Activated T-helper 9 cell treated with anti-CD3 and anti-CD28 coated beads, Interleukin-2, amount 50 U/mL, for 16 hours (primary cell): ENCODE measurements at regions not wholly inside any gene's neighbourhood (a gene's known extent, or its start where the extent isn't known, plus 50 kb on each side); places are given as distances from the start of the nearest gene placed in this dataset.

Source experiments
- DNase-seq: peaks from one replicate; pipeline ENCODE4 v3.0.0-alpha.2; 2020; ENCODE audit warnings: low read depth

DNA sequence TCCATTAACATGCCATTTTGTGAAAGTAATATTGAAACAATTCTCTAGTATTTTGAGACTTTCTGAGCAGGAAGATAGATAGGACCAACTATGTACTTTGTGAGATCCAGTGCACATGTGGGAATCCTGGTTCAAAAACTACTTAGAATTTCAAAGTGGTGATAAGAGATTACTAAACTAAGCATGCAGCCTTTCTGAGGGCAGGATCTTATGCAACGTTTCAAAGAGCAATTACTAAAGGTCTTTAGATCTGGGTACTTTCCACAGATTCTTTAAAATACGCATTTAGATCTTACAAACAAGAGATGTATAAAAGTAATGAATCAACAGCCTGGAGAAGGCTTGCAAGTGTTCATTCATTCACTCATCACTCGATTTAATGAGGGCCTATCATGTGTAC, 124.4 kb upstream of the TRIB2 start:
- no peak for DNase-seq

DNA sequence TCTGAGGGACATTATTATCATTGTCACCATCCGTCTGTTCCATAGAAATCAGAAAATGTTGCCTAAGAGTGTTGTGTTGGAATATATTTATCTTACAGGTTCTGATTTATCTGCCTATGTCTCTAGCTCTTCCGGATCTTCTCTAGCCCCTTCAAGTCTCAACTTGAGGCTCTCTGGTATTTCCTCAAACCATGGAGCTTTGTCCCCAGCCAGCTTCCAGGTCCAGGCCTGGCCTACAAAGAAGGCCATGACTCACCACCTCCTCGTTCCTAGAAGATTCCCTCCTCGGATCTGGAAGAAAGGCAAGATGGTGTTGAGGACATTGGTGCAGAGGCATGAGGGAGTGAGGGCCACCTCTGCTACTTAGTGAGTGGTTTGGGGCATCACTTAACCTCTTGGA, 122.1 kb upstream of the TRIB2 start:
- DNase-seq = no peak

DNA sequence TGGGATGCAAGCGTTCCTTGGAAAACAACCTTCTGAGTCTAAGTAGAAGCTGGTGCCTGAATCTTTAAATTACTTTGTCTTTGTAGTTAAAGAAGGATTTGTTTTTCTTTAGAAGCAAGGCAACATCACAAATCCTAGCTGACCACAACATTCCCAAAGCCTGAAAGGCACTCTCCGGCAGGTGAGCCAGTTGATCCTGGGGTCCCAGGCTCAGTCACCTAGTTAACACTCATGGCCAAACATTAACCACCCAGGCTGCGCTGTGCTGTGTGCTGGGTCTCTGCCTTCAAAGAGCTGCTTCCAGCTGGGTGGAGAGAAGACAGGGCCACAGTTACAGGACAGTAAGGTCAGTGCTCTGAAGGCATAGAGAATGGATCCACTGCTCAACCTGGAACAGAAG, 120.0 kb upstream of the TRIB2 start:
- DNase-seq = no peak

- no peak for DNase-seq
Measured at GRCh38 chr2:12597610-12598009, 119.1 kb upstream of the TRIB2 start.

DNA sequence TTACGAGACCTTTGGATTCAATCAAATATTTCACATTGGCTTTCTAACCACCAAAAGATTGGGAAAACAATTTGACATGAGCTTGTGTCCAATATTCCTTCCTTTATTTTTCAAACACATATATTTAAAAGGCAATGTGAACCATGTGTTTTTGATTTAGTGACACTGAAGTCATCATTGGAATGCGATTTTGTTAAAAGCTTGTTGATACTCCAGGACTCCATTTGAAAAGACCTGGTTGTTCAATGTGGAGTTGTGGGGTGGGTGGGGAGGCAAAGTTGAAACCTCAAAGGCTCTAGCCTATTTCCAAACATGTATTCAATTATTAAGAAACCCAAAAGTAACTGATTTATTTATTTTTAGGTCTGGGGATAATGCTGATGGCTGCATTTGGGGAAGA, 114.1 kb upstream of the TRIB2 start:
- DNase-seq = no peak

DNA sequence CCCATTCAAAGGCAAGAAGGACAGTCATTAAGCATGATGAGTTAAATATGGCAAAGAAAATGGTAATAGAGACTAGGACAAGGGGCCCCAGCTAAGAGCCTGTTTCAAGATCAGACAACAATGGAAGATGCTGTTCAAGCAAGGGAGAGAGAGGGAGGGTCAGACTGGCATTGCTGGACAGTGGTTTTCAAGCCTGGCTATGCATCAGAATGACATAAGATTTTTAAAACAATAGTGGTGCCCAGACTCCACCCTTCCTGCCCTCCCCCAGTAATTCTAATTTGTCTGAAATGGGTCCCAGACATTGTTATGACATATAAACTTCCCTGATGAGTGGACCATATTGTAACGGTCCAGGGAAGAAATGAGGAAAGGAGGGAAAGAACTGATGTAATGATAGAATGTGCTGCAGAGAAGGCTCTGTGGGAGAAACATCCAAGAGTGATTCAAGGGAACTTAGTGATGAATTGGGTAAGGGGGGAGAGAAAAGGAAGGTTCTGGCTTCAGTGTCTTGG, 112.9 kb upstream of the TRIB2 start:
- DNase-seq = no peak

- no peak for DNase-seq
Measured at GRCh38 chr2:12604341-12604740, 112.4 kb upstream of the TRIB2 start.

GRCh38 chr2:12605366-12605765, 111.4 kb upstream of the TRIB2 start:
- DNase-seq = no peak

- DNase-seq = no peak
Measured at GRCh38 chr2:12605936-12606335, 110.8 kb upstream of the TRIB2 start.

DNA sequence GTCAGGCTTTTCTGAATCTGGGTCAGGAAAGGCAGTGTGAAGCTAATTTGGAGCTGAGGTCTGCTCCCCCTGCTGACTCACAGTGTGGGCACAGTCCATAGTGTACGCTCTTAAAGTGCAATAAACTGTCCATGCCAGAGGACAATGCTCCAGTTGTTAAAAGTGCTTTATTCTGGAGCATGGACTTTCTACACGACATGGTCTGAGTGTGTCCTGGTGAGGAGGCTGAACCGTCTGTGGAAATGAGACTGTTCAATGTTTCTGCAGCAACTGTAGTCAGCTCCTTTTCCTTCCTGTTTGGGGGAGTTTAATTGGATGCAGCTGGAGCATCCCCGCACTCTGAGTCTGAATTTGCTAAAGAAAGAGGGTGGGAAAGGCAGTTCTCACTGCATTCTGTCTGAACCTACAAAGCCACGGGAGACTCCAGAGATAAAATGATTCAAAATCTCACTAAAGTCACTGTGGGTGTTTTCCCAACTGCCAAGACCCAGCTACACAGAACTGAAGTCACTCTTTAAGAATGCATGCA, 110.2 kb upstream of the TRIB2 start:
- no peak for DNase-seq

GRCh38 chr2:12607971-12608370, 108.8 kb upstream of the TRIB2 start:
- no peak for DNase-seq

DNA sequence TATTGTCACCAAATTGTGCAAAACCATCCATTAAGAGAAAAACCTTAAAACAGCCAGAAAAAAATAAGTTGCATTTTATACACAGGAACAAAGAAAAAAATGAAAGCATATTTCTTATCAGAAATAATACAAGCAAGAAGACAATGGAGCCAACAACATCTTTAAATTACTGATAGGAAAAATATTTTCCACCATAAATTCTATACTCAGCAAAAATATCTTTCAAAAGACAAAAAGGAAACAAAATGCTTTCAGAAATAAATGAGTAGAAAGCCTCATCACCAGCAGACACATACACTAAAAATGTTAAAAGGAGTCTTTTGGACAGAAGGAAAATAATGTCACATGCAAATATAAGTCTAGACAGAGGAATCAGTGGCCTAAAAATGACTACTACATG, 106.4 kb upstream of the TRIB2 start:
- DNase-seq = no peak

- DNase-seq = no peak
Measured at GRCh38 chr2:12612168-12612567, 104.6 kb upstream of the TRIB2 start.

GRCh38 chr2:12612671-12613070, 104.1 kb upstream of the TRIB2 start:
- no peak for DNase-seq

DNA sequence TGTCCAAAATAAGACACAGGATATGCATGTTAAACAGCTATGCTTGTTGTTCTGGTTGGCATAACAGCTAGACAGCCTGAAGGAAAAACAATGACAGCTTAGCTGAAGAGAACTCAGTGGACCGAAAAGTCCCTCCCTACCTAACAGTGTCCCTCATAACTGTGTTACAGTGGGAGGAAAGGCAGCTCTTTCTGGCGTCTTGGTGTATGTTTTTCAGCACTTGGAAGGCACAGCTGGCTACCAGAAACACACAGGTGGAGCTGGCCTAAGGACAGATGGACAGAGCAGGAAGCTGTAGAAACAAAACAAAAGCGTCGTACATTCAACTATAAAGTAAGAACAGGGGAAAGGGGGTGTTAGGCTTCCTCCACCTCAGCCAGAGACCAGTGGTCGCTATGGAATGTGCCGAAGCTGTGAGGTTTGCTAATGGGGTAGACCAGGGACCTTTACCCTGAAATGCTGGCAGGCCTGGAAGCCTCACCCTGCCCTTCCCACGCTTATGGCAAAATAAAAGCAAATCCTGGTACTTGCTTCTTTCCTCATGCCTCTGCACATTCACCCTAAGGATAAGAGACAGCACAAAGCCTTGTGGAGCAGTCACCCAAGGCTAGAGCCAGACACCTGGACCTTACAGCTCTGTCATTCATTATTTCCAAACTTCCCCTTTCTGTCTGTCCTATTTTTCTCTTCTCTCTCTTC, 103.5 kb upstream of the TRIB2 start:
- DNase-seq = no peak

- DNase-seq = no peak
Measured at GRCh38 chr2:12615509-12615908, 101.2 kb upstream of the TRIB2 start.

DNA sequence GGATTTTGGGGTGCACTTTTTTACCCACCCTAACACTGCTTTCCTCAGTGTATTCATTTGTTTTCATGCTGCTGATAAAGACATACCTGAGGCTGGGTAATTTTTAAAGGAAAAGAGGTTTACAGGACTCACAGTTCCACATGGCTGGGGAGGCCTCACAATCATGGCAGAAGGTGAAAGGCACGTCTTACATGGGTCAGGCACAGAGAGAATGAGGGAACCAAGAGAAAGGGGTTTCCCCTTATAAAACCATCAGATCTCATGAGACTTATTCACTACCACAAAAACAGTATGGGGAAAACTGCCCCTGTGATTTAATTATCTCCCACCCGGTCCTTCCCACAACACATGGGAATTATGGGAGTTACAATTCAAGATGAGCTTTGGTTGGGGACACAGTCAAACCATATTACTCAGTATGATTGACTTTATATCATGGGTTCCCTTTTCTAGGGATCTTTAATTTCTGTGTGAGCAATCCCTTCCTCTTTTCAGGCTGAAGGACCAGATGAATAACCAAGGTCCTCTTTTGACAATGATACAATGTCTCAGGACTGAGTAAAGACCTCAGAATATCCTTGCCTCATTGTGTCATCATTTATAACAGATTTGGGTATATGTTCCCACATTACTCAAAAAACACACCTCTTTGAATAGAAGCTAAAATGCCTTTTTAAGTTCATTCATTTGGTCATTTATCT, 100.1 kb upstream of the TRIB2 start:
- no peak for DNase-seq

DNA sequence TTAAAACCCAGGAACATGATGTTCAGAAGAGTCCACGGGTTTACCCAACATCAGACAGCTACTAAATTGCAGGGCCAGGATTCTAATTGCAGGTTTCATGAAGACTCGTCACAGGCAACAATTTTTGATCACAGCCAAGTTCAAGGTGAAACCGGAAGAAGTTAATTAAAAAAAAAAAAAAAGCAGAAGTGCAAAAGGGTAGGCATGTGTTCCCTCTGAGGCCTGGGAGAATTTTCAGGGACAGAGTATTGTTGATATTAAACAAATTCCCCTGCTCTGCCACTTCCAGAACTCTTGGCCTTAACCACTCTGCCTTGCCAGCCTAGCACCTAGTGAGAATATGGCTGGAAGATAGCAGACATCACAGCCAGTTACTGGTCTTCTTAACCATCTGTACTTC, 99.4 kb upstream of the TRIB2 start:
- DNase-seq = no peak

DNA sequence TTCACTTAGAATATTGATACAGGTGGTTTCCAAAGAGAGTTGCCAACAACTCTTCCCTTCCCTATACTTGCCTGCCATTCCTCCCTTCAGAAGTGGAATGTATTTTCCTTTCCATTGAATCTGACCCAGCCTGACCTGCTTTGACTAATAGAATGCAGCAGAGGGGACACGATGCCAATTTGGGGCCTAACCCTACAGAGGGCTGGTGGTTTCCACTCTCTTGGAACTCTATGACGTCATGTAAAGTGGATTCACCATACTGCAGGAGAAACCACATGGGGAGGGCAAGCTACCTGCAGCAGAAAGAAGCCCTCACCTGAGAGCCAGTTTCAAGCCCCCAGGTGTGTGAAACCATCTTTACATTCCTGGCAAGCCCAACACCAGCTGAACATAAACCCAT, 98.9 kb upstream of the TRIB2 start:
- no peak for DNase-seq

- no peak for DNase-seq
Measured at GRCh38 chr2:12618576-12618975, 98.2 kb upstream of the TRIB2 start.

DNA sequence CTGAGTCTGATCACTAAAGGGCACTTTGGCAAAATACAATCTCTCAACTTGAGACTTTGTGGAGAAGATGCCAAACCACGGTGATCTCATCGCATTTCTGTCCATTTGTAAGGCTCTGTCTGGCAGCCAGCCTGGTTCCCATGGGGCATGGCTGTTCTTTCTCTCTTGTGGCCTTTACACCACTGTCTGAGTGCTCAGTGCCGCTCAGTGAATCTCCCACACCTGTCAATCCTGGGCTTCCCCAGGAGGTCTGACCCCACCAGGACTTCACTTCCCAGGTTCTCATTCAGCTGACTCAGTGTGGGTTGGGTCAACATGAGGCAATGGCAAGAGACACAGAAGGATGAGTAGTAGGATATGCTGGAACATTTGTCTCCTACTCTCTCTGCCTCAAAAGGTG, 96.8 kb upstream of the TRIB2 start:
- DNase-seq = no peak

GRCh38 chr2:12620759-12621158, 96.0 kb upstream of the TRIB2 start:
- no peak for DNase-seq

- no peak for DNase-seq
Measured at GRCh38 chr2:12623051-12623450, 93.7 kb upstream of the TRIB2 start.

DNA sequence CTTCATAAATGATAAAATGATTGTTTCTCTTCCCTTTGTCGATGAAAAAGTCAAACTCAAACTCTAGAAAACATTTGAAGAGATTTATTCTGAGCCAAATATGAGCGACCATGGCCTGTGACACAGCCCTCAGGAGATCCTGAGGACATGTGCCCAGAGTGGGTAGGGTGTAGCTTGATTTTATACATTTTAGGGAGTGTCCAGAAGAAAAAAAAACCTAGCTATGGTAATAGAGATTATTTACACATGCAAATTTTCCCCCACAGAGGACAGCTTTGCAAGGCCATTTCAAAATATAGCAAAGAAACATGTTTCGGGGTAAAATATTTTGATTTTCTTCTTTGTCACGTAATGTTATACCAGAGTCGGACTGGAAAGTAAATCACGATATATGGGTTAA, 92.4 kb upstream of the TRIB2 start:
- DNase-seq = no peak
